Kidney (tissue), 13 donors: ENCODE measurements at regions not wholly inside any gene's neighbourhood (a gene's known extent, or its start where the extent isn't known, plus 50 kb on each side); places are given as distances from the start of the nearest gene placed in this dataset.

Source experiments
- DNase-seq, 5 donors: peaks; one replicate each; pipeline ENCODE4 v3.0.0-alpha.2; 2013 to 2020
- FAIRE-seq: peaks from 2 replicates; lab custom pipeline; 2012; peaks lifted over from hg19 to GRCh38; lab: Jason Lieb, UNC
- H3K27ac ChIP-seq, 2 donors: one replicate each; pipeline ENCODE4 v1.7.0; 2013; ENCODE audit warnings: low read depth in 2 of 2, low read length in 2 of 2, inconsistent platforms in 1 of 2
- H3K27me3 ChIP-seq: one replicate; pipeline ENCODE4 v1.7.1; 2013; ENCODE audit warnings: low read length, inconsistent platforms; ENCODE audit not compliant: control insufficient read depth, insufficient read depth
- H3K36me3 ChIP-seq, 3 donors: one replicate each; pipeline versions ENCODE4 v1.7.0 to v1.7.1; 2013; ENCODE audit warnings: low read length in 3 of 3, control low read depth in 1 of 3, inconsistent platforms in 1 of 3; ENCODE audit not compliant: insufficient read depth in 3 of 3, control insufficient read depth in 2 of 3
- H3K4me1 ChIP-seq, 3 donors: one replicate each; pipeline versions ENCODE4 v1.7.0 to v1.7.1; 2013; ENCODE audit warnings: low read length in 3 of 3, inconsistent platforms in 1 of 3, low read depth in 1 of 3; ENCODE audit not compliant: control insufficient read depth in 2 of 3, insufficient read depth in 2 of 3
- H3K4me3 ChIP-seq, 3 donors: one replicate each; pipeline versions ENCODE4 v1.7.0 to v1.8.1; 2013; ENCODE audit warnings: low read length in 3 of 3, control low read depth in 1 of 3, inconsistent platforms in 1 of 3
- H3K9ac ChIP-seq, 3 donors: one replicate each; pipeline versions ENCODE4 v1.7.0 to v1.7.1; 2013; ENCODE audit warnings: low read length in 3 of 3, control low read depth in 1 of 3, inconsistent platforms in 1 of 3
- H3K9me3 ChIP-seq, 3 donors: one replicate each; pipeline versions ENCODE4 v1.7.0 to v1.7.1; 2013; ENCODE audit warnings: low read length in 3 of 3, control low read depth in 1 of 3, inconsistent platforms in 1 of 3; ENCODE audit not compliant: control insufficient read depth in 2 of 3, insufficient read depth in 1 of 3
- CTCF ChIP-seq: IDR thresholded peaks from 3 replicates; pipeline ENCODE4 v1.5.1; 2012; ENCODE audit warnings: mild to moderate bottlenecking, moderate library complexity, borderline replicate concordance; ENCODE audit not compliant: insufficient read depth; ENCODE audit errors: extremely low read depth
- intact Hi-C: fragments of 100-400 bp; cut with DNase I; formaldehyde crosslinking; loops from one replicate; pipeline ENCODE4 v1.11.1; 2022
- donor health status: control.
- donor health status: control.
- donor health status: control.
- donor health status: control.
- donor health status: control.
- donor health status: DM: yes; HTN: yes; CAD: no.
- donor health status: Normal renal cell carcinoma (clear cell type).

GRCh38 chr17:6244796-6245195, 174.6 kb downstream of the WSCD1 start:
- Histone ChIP-seq H3K9me3 (no peaks in the 10 kb centered on the region), H3K27ac (no peak overlapping the region), H3K36me3 (no peaks in the 10 kb centered on the region), H3K9ac (no peak overlapping the region), H3K27me3 (no peaks in the 10 kb centered on the region), H3K4me1 (no peaks in the 10 kb centered on the region), H3K4me3 (no peak overlapping the region)
- FAIRE-seq (no peak), DNase-seq (no peak)
- intact Hi-C loops = no loop called here
- TF ChIP-seq CTCF = no peak

- Histone ChIP-seq H3K9ac (no peak overlapping the region), H3K4me3 (no peak overlapping the region), H3K27ac (no peak overlapping the region), H3K9me3 (no peaks in the 10 kb centered on the region), H3K4me1 (no peaks in the 10 kb centered on the region), H3K27me3 (no peaks in the 10 kb centered on the region), H3K36me3 (no peaks in the 10 kb centered on the region)
- no peak for DNase-seq
- TF ChIP-seq CTCF = no peak
- intact Hi-C loops = no loop called here
- no peak for FAIRE-seq
Observed at GRCh38 chr17:6244253-6244652, 174.1 kb downstream of the WSCD1 start.

DNA sequence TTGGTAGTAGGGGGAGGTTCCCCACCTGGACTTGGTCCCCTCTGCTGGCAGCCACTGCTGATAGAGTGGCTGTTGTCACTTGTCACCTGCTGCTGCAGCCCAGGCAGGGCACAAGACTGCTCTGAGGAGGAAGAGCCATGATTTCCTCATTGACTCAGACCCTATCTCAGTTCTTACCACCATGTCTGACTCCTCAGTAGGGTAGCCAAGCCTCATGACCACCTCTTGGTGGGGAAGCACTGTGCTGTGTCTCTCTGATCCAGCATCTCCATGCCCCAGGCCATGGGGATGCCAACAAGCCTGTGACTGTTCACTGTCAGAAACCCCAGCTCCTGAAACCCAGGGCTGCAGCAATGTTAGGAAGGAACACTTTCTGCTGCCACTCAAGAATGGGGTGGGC, 173.0 kb downstream of the WSCD1 start:
- Histone ChIP-seq H3K9me3 (no peaks in the 10 kb centered on the region), H3K4me1 (no peaks in the 10 kb centered on the region), H3K36me3 (no peaks in the 10 kb centered on the region), H3K27me3 (no peaks in the 10 kb centered on the region), H3K4me3 (no peak overlapping the region), H3K9ac (no peak overlapping the region), H3K27ac (no peak overlapping the region)
- TF ChIP-seq CTCF = no peak
- no peak for DNase-seq
- FAIRE-seq = no peak
- intact Hi-C loops = no loop called here

DNA sequence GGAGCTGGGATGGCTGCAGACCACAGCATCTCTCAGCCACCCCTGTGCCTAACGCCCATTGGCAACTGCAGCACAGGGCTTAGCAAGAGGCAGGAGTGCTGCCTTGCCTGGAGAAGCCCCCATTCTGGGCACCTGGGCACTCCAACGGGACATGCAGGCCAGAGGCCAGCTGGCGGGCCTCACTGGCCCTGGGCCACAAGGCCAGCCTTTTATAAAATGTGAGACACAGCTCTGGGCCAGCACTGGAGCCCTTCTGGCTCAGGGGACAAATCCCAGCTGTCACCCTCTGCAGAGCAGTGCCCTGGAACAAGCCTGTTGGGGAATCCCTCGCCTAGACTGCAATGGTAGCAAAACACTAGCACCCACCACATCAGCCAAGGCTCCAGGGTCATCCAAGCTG, 171.8 kb downstream of the WSCD1 start:
- TF ChIP-seq CTCF = no peak
- H3K9me3 ChIP-seq = no peaks in the 10 kb centered on the region
- no peak for DNase-seq
- H3K36me3 ChIP-seq = no peaks in the 10 kb centered on the region
- H3K27me3 ChIP-seq = no peaks in the 10 kb centered on the region
- no peaks in the 10 kb centered on the region for H3K4me1 ChIP-seq
- no peak overlapping the region for H3K27ac ChIP-seq
- H3K4me3 ChIP-seq = no peak overlapping the region
- intact Hi-C loops = no loop called here
- FAIRE-seq = no peak
- H3K9ac ChIP-seq = no peak overlapping the region
